Stomach (tissue), 8 donors: ENCODE measurements at regions not wholly inside any gene's neighbourhood (a gene's known extent, or its start where the extent isn't known, plus 50 kb on each side); places are given as distances from the start of the nearest gene placed in this dataset.

Source experiments
- DNase-seq, 2 donors: peaks; one replicate each; pipeline versions ENCODE4 v3.0.0 to v3.0.0-alpha.2; 2013 to 2019
- H3K27ac ChIP-seq, 5 donors: fragments of 200-600 bp in 4 of 5; sonication (generic) in 4 of 5; one replicate each; pipeline ENCODE4 v1.5.1; 2013 to 2019; ENCODE audit warnings: mild to moderate bottlenecking in 1 of 5, moderate library complexity in 1 of 5
- H3K27me3 ChIP-seq, 3 donors: fragments of 200-600 bp; sonication (generic); one replicate each; pipeline ENCODE4 v1.5.1; 2017 to 2019; ENCODE audit warnings: mixed run types in 1 of 3
- H3K36me3 ChIP-seq, 4 donors: fragments of 200-600 bp; sonication (generic); 1 replicate in 3 of 4; 2 replicates in 1 of 4; pipeline ENCODE4 v1.5.1; 2016 to 2019
- H3K4me1 ChIP-seq, 4 donors: fragments of 200-600 bp; sonication (generic); one replicate each; pipeline ENCODE4 v1.5.1; 2016 to 2019
- H3K4me3 ChIP-seq, 4 donors: fragments of 200-600 bp; sonication (generic) in 3 of 4; one replicate each; pipeline ENCODE4 v1.5.1; 2016 to 2019; ENCODE audit warnings: mild to moderate bottlenecking in 1 of 4
- H3K9me3 ChIP-seq, 4 donors: fragments of 200-600 bp; sonication (generic); one replicate each; pipeline ENCODE4 v1.5.1; 2016 to 2019
- EP300 ChIP-seq: sonication (generic); formaldehyde crosslinking; IDR thresholded peaks from one replicate; pipeline ENCODE4 v1.6.1; 2017; ENCODE audit warnings: antibody characterized with exemption
- POLR2A ChIP-seq, 4 donors: fragments of 450-650 bp; IDR thresholded peaks; one replicate each; pipeline ENCODE4 v1.6.1; 2016; ENCODE audit warnings: antibody characterized with exemption in 4 of 4, control low read depth in 2 of 4, mild to moderate bottlenecking in 1 of 4, moderate library complexity in 1 of 4
- POLR2AphosphoS5 ChIP-seq, 3 donors: sonication (generic); formaldehyde crosslinking; IDR thresholded peaks; one replicate each; pipeline ENCODE4 v1.6.1; 2016; ENCODE audit warnings: antibody characterized with exemption in 3 of 3
- WGBS, 5 donors: extraction: QIAGEN DNeasy Blood & Tissue Kit in 3 of 5; methylation state at CpG; one replicate each; pipeline versions ENCODE4 v1.1.5 to v1.1.7; 2013 to 2018; 5-methylcytosine and 5-hydroxymethylcytosine counted together
- intact Hi-C: fragments of 100-400 bp; cut with DNase I; formaldehyde crosslinking; loops from one replicate; pipeline ENCODE4 v1.15.1; 2023; ENCODE audit warnings: low total_unique reads
- TF ChIP-seq, protein P1 (sequence below), 7 experiments: fragments of 450-650 bp in 4 of 7; fragments of 200-600 bp in 3 of 7; sonication (generic) in 3 of 7; IDR thresholded peaks; one replicate each; pipeline ENCODE4 v1.5.1; 2016 to 2019; ENCODE audit warnings: antibody characterized with exemption in 7 of 7, control low read depth in 2 of 7, mild to moderate bottlenecking in 1 of 7
- donor health status: healthy with polysubstance abuse.
- donor health status: Bipolar disorder and iron deficiency.
- donor health status: healthy.

DNA sequence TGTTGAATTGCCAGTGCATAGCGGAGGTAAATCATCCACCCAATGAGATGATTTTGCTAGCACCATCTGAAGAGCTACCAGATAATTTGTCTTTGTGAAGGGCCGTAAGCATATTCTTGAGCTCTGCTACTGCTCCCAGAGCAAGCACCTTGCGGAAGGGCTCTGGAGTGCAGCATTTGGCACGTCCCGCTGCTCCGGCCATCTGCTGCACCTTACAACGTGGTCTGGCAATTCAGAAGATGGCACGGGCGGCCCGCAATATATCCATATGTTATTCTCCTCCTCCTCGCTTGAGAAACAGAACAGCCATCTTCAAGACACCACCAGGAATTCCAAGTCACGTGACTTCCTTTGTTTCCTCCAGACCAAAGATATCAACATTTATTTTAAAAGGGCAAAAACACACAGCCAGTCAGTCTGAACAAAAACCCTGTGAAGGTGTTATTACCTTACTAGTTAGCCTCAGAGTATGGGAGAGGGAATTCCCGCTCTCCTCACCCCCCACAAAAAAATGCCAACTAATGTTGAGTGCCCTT, 1095.7 kb upstream of the TENM3 start:
- TF ChIP-seq, protein P1, sequence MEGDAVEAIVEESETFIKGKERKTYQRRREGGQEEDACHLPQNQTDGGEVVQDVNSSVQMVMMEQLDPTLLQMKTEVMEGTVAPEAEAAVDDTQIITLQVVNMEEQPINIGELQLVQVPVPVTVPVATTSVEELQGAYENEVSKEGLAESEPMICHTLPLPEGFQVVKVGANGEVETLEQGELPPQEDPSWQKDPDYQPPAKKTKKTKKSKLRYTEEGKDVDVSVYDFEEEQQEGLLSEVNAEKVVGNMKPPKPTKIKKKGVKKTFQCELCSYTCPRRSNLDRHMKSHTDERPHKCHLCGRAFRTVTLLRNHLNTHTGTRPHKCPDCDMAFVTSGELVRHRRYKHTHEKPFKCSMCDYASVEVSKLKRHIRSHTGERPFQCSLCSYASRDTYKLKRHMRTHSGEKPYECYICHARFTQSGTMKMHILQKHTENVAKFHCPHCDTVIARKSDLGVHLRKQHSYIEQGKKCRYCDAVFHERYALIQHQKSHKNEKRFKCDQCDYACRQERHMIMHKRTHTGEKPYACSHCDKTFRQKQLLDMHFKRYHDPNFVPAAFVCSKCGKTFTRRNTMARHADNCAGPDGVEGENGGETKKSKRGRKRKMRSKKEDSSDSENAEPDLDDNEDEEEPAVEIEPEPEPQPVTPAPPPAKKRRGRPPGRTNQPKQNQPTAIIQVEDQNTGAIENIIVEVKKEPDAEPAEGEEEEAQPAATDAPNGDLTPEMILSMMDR (IDR thresholded peaks at IDR 0.05) = no peak
- TF ChIP-seq POLR2AphosphoS5 (IDR thresholded peaks at IDR 0.05) (no peak), POLR2A (IDR thresholded peaks at IDR 0.05) (no peak), EP300 (no peak)
- intact Hi-C loops = no loop called here
- no peaks in the 10 kb centered on the region for H3K36me3 ChIP-seq
- no peak for DNase-seq
- peaks cover 0 to 3% (median 0%) of the 10 kb centered on the region in 3 donors for H3K27me3 ChIP-seq
- WGBS, 5 donors = 89 to 92% (median 90%) methylated on average over 13 of the region's 13 CpGs
- no peak overlapping the region for H3K4me3 ChIP-seq
- H3K9me3 ChIP-seq = no peaks in the 10 kb centered on the region
- H3K4me1 ChIP-seq = no peaks in the 10 kb centered on the region
- H3K27ac ChIP-seq = no peak overlapping the region

DNA sequence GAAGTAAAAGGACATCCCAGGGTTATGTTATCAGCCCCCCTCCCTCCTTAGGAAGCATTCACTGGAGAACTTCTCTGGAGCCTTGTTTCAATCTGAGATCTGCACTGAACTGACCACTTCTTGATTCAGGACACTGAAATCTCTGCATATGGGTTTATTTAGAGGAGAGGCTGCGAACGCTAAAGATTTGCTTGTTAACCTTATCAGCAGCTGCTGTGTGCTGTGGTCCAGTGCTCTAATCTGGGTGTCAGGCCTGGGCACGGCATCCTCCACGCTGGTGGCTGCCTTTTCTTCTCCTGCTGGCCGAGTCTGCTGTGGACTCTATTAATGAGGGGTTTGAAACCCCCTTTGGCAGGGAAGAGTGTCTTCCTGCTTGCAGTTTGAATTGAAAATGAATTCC, 1094.7 kb upstream of the TENM3 start:
- no peak for DNase-seq
- H3K4me1 ChIP-seq = no peaks in the 10 kb centered on the region
- WGBS, 5 donors = 26 to 67% (median 38%) methylated on average over 5 of the region's 5 CpGs
- TF ChIP-seq, protein P1 (IDR thresholded peaks at IDR 0.05) = no peak
- TF ChIP-seq EP300 (no peak), POLR2AphosphoS5 (IDR thresholded peaks at IDR 0.05) (no peak), POLR2A (IDR thresholded peaks at IDR 0.05) (no peak)
- intact Hi-C loops = no loop called here
- no peak overlapping the region for H3K4me3 ChIP-seq
- no peaks in the 10 kb centered on the region for H3K27me3 ChIP-seq
- H3K9me3 ChIP-seq = no peaks in the 10 kb centered on the region
- no peaks in the 10 kb centered on the region for H3K36me3 ChIP-seq
- H3K27ac ChIP-seq = no peak overlapping the region

GRCh38 chr4:181150191-181150590, 1093.0 kb upstream of the TENM3 start:
- peak in 1 of 2 donors; percentile 12 for DNase-seq
- no peaks in the 10 kb centered on the region for H3K9me3 ChIP-seq
- TF ChIP-seq EP300 (no peak), POLR2AphosphoS5 (IDR thresholded peaks at IDR 0.05) (no peak)
- TF ChIP-seq, protein P1 (IDR thresholded peaks at IDR 0.05) = no peak
- no peaks in the 10 kb centered on the region for H3K36me3 ChIP-seq
- no peaks in the 10 kb centered on the region for H3K4me1 ChIP-seq
- 56 to 65% (median 63%) methylated on average over 4 of the region's 4 CpGs for WGBS, 5 donors
- no peaks in the 10 kb centered on the region for H3K27me3 ChIP-seq
- H3K27ac ChIP-seq = no peak overlapping the region
- intact Hi-C loops = no loop called here
- no peak overlapping the region for H3K4me3 ChIP-seq

DNA sequence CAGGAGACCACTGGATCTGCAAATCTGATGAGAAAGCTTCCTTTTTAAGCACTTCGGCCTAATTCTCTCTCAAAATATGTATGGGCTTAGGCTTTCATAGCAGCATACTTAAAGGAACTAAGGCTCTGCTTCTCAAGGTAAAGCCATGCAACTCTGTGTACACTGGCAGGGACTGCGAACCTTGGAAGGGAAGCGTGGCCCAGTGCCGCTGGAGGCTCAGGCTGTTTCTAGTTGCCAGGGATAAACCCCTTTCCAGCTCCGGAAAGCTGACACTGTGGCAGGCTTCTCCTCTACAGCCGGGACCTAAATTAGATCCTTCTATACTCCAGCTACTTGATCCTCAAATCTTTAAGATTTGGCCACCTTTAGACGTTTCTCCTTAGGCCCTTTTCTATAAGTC, 1091.3 kb upstream of the TENM3 start:
- Histone ChIP-seq H3K27ac (no peak overlapping the region), H3K27me3 (no peaks in the 10 kb centered on the region), H3K4me1 (no peaks in the 10 kb centered on the region), H3K36me3 (no peaks in the 10 kb centered on the region), H3K4me3 (no peak overlapping the region), H3K9me3 (no peaks in the 10 kb centered on the region)
- TF ChIP-seq POLR2AphosphoS5 (IDR thresholded peaks at IDR 0.05) = no peak
- no peak for TF ChIP-seq EP300
- no peak for TF ChIP-seq POLR2A (IDR thresholded peaks at IDR 0.05)
- TF ChIP-seq, protein P1 (IDR thresholded peaks at IDR 0.05) = no peak
- intact Hi-C loops = no loop called here
- DNase-seq = peak in 1 of 2 donors; percentile 34
- WGBS, 5 donors = 42 to 69% (median 56%) methylated on average over 7 of the region's 7 CpGs
